ENCODE measurements at regions not wholly inside any gene's neighbourhood (a gene's known extent, or its start where the extent isn't known, plus 50 kb on each side); places are given as distances from the start of the nearest gene placed in this dataset.

- no peak for TF ChIP-seq JUN (CRISPR knock-in tag; IDR thresholded peaks at IDR 0.05)
- no peak for TF ChIP-seq ERG (CRISPR knock-in tag; IDR thresholded peaks at IDR 0.05)
- no peak for TF ChIP-seq ATF1 (CRISPR knock-in tag; IDR thresholded peaks at IDR 0.05)
- TF ChIP-seq HMGA2 (CRISPR knock-in tag; IDR thresholded peaks at IDR 0.05): no peak
- TF ChIP-seq CDX4 (CRISPR knock-in tag; IDR thresholded peaks at IDR 0.05; ENCODE audit: borderline replicate concordance): no peak
- TF ChIP-seq PRDM15 (CRISPR knock-in tag; IDR thresholded peaks at IDR 0.05): no peak
- no peak for TF ChIP-seq NR3C1 (CRISPR knock-in tag; conservative IDR thresholded peaks at IDR 0.05; ENCODE audit: low read depth)
- TF ChIP-seq CREB1 (CRISPR knock-in tag; IDR thresholded peaks at IDR 0.05): no peak
- TF ChIP-seq KAT7 (CRISPR knock-in tag; IDR thresholded peaks at IDR 0.05; ENCODE audit: borderline replicate concordance): no peak
- TF ChIP-seq PREB (CRISPR knock-in tag; IDR thresholded peaks at IDR 0.05; ENCODE audit: borderline replicate concordance): no peak
- no peak for TF ChIP-seq CTCF (IDR thresholded peaks at IDR 0.05)
- TF ChIP-seq ZNF281 (CRISPR knock-in tag; IDR thresholded peaks at IDR 0.05): no peak
- no peak for ATAC-seq
- Mint-ChIP-seq H3K36me3 (peaks cover 3% of the 10 kb centered on the region; the same call in 1 of the 2 replicates), H3K4me3 (no peak overlapping the region), H3K27me3 (ENCODE audit: low read depth) (no peaks in the 10 kb centered on the region), H3K4me1 (no peaks in the 10 kb centered on the region), H3K9me3 (peaks cover 11% of the 10 kb centered on the region), H3K27ac (no peak overlapping the region)
- ChIA-PET CTCF (no interaction called here), POLR2A (no interaction called here)
- no peak for DNase-seq (ENCODE audit: low spot score)
Observed at GRCh38 chr14:95018821-95019220, 138.5 kb downstream of the DICER1 start.

- no peak for DNase-seq (ENCODE audit: low spot score)
- POLR2A ChIA-PET: no interaction called here
- Mint-ChIP-seq H3K4me1 (peaks cover 12% of the 10 kb centered on the region), H3K36me3 (no peaks in the 10 kb centered on the region), H3K4me3 (no peak overlapping the region), H3K9me3 (peaks cover 6% of the 10 kb centered on the region), H3K27me3 (ENCODE audit: low read depth) (no peaks in the 10 kb centered on the region), H3K27ac (no peak overlapping the region)
- ATAC-seq: no peak
- CTCF ChIA-PET: no interaction called here
- no peak for TF ChIP-seq ZBTB21 (CRISPR knock-in tag; IDR thresholded peaks at IDR 0.05; ENCODE audit: borderline replicate concordance)
- TF ChIP-seq EMX1 (CRISPR knock-in tag; IDR thresholded peaks at IDR 0.05): no peak
- TF ChIP-seq SP1 (CRISPR knock-in tag; conservative IDR thresholded peaks at IDR 0.05): no peak
- TF ChIP-seq HMGXB4 (CRISPR knock-in tag; IDR thresholded peaks at IDR 0.05): no peak
- TF ChIP-seq TEAD1 (CRISPR knock-in tag; IDR thresholded peaks at IDR 0.05): no peak
- no peak for TF ChIP-seq IRF2 (CRISPR knock-in tag; IDR thresholded peaks at IDR 0.05; ENCODE audit: borderline replicate concordance, low read depth)
- no peak for TF ChIP-seq CREM (CRISPR knock-in tag; IDR thresholded peaks at IDR 0.05)
Observed at GRCh38 chr14:95015046-95015445, 142.3 kb downstream of the DICER1 start.

Measured in WTC11 (cell line).